ENCODE measurements at regions not wholly inside any gene's neighbourhood (a gene's known extent, or its start where the extent isn't known, plus 50 kb on each side); places are given as distances from the start of the nearest gene placed in this dataset.

GRCh38 chr1:201756406-201756805 is 72.6 kb upstream of the IPO9 start:
- Mint-ChIP-seq H3K27ac (ENCODE audit: unreplicated experiment) (no peak overlapping the region), H3K36me3 (ENCODE audit: unreplicated experiment) (no peaks in the 10 kb centered on the region)

GRCh38 chr1:201758499-201759050 is 70.4 kb upstream of the IPO9 start:
- Mint-ChIP-seq H3K4me1 (ENCODE audit: low read depth, unreplicated experiment) (peaks cover 42% of the 10 kb centered on the region), H3K27ac (ENCODE audit: unreplicated experiment) (peak overlapping the region; percentile 17), H3K4me3 (ENCODE audit: unreplicated experiment) (peak overlapping the region; percentile 21), H3K27me3 (ENCODE audit: unreplicated experiment) (peaks cover 2% of the 10 kb centered on the region), H3K9me3 (ENCODE audit: unreplicated experiment) (no peaks in the 10 kb centered on the region), H3K36me3 (ENCODE audit: unreplicated experiment) (no peaks in the 10 kb centered on the region)
- no peak for TF ChIP-seq CTCF (IDR thresholded peaks at IDR 0.05; ENCODE audit: partially characterized antibody, unreplicated experiment)
- no peak for DNase-seq

More at GRCh38 chr1:201756406-201756805, 72.6 kb upstream of the IPO9 start:
- Mint-ChIP-seq H3K9me3 (ENCODE audit: unreplicated experiment) (no peaks in the 10 kb centered on the region), H3K4me3 (ENCODE audit: unreplicated experiment) (no peak overlapping the region), H3K4me1 (ENCODE audit: low read depth, unreplicated experiment) (peaks cover 49% of the 10 kb centered on the region), H3K27me3 (ENCODE audit: unreplicated experiment) (no peaks in the 10 kb centered on the region)
- no peak for TF ChIP-seq CTCF (IDR thresholded peaks at IDR 0.05; ENCODE audit: partially characterized antibody, unreplicated experiment)
- DNase-seq: no peak

GRCh38 chr1:201759194-201759815 is 69.7 kb upstream of the IPO9 start:
- no peak for DNase-seq
- Mint-ChIP-seq H3K9me3 (ENCODE audit: unreplicated experiment) (no peaks in the 10 kb centered on the region), H3K27ac (ENCODE audit: unreplicated experiment) (no peak overlapping the region), H3K36me3 (ENCODE audit: unreplicated experiment) (no peaks in the 10 kb centered on the region), H3K4me3 (ENCODE audit: unreplicated experiment) (peak overlapping the region; percentile 21), H3K4me1 (ENCODE audit: low read depth, unreplicated experiment) (peaks cover 43% of the 10 kb centered on the region), H3K27me3 (ENCODE audit: unreplicated experiment) (peaks cover 2% of the 10 kb centered on the region)
- TF ChIP-seq CTCF (IDR thresholded peaks at IDR 0.05; ENCODE audit: partially characterized antibody, unreplicated experiment): no peak

GRCh38 chr1:201760516-201760915 is 68.4 kb upstream of the IPO9 start:
- Mint-ChIP-seq H3K27me3 (ENCODE audit: unreplicated experiment) (peaks cover 2% of the 10 kb centered on the region), H3K9me3 (ENCODE audit: unreplicated experiment) (peaks cover 3% of the 10 kb centered on the region), H3K36me3 (ENCODE audit: unreplicated experiment) (no peaks in the 10 kb centered on the region), H3K4me3 (ENCODE audit: unreplicated experiment) (no peak overlapping the region), H3K27ac (ENCODE audit: unreplicated experiment) (no peak overlapping the region), H3K4me1 (ENCODE audit: low read depth, unreplicated experiment) (peaks cover 40% of the 10 kb centered on the region)
- DNase-seq: no peak
- TF ChIP-seq CTCF (IDR thresholded peaks at IDR 0.05; ENCODE audit: partially characterized antibody, unreplicated experiment): no peak

- peaks cover 40% of the 10 kb centered on the region for H3K4me1 Mint-ChIP-seq (ENCODE audit: low read depth, unreplicated experiment)
- no peaks in the 10 kb centered on the region for H3K36me3 Mint-ChIP-seq (ENCODE audit: unreplicated experiment)
- H3K4me3 Mint-ChIP-seq (ENCODE audit: unreplicated experiment): no peak overlapping the region
- H3K27ac Mint-ChIP-seq (ENCODE audit: unreplicated experiment): no peak overlapping the region
- no peak for DNase-seq
- peaks cover 3% of the 10 kb centered on the region for H3K9me3 Mint-ChIP-seq (ENCODE audit: unreplicated experiment)
- TF ChIP-seq CTCF (IDR thresholded peaks at IDR 0.05; ENCODE audit: partially characterized antibody, unreplicated experiment): no peak
- peaks cover 2% of the 10 kb centered on the region for H3K27me3 Mint-ChIP-seq (ENCODE audit: unreplicated experiment)
Measured at GRCh38 chr1:201761178-201761577, 67.8 kb upstream of the IPO9 start.
